HG03064 (cell line): ENCODE measurements at regions not wholly inside any gene's neighbourhood (a gene's known extent, or its start where the extent isn't known, plus 50 kb on each side); places are given as distances from the start of the nearest gene placed in this dataset.
"Not testable (repeated sequence)": the region's sequence is repeated elsewhere in the genome, so short reads cannot be mapped to it uniquely, and the experiment has no call there.

Source experiments
- ATAC-seq: cut with Tn5 transposase; IDR thresholded peaks from one replicate; pipeline ENCODE4 v1.9.1; 2021; ENCODE audit warnings: low read depth; ENCODE audit not compliant: unreplicated experiment

GRCh38 chr6:165012183-165012582 lies 297.2 kb downstream of the C6orf118 start:
- ATAC-seq, result no peak

GRCh38 chr6:165010556-165011535 lies 298.6 kb downstream of the C6orf118 start:
- no peak for ATAC-seq

- no peak for ATAC-seq
Observed at GRCh38 chr6:165008971-165009370, 300.4 kb downstream of the C6orf118 start.

GRCh38 chr6:165002866-165003265 lies 306.5 kb downstream of the C6orf118 start:
- ATAC-seq, result no peak

- ATAC-seq, result no peak
Observed at GRCh38 chr6:165002358-165002757, 307.0 kb downstream of the C6orf118 start.

- ATAC-seq, result no peak
Observed at GRCh38 chr6:165001502-165002157, 307.8 kb downstream of the C6orf118 start.

GRCh38 chr6:164998297-164998696 lies 311.1 kb downstream of the C6orf118 start:
- no peak for ATAC-seq

- ATAC-seq, result no peak
Observed at GRCh38 chr6:164996838-164997237, 312.6 kb downstream of the C6orf118 start.

- ATAC-seq, result no peak
Observed at GRCh38 chr6:164991573-164991972, 317.8 kb downstream of the C6orf118 start.

GRCh38 chr6:164990901-164991300 lies 318.5 kb downstream of the C6orf118 start:
- no peak for ATAC-seq

GRCh38 chr6:164982389-164982788 lies 327.0 kb downstream of the C6orf118 start:
- ATAC-seq, result no peak

- ATAC-seq, result no peak
Observed at GRCh38 chr6:164967102-164967501, 342.3 kb downstream of the C6orf118 start.

- no peak for ATAC-seq
Observed at GRCh38 chr6:164962805-164963204, 346.6 kb downstream of the C6orf118 start.

- ATAC-seq, result no peak
Observed at GRCh38 chr6:164947164-164947563, 362.2 kb downstream of the C6orf118 start.

GRCh38 chr6:164942271-164942670 lies 367.1 kb downstream of the C6orf118 start:
- no peak for ATAC-seq

GRCh38 chr6:164933238-164933794 lies 376.1 kb downstream of the C6orf118 start:
- ATAC-seq, result not testable (repeated sequence)

- no peak for ATAC-seq
Observed at GRCh38 chr6:164929408-164929977, 379.9 kb downstream of the C6orf118 start.

GRCh38 chr6:164928728-164929407 lies 380.5 kb downstream of the C6orf118 start:
- ATAC-seq, result no peak

- ATAC-seq, result no peak
Observed at GRCh38 chr6:164928057-164928727, 381.2 kb downstream of the C6orf118 start.
